Activated B cell treated with CpG ODN at 0.5 μM for 24 hours (primary cell): ENCODE measurements at regions not wholly inside any gene's neighbourhood (a gene's known extent, or its start where the extent isn't known, plus 50 kb on each side); places are given as distances from the start of the nearest gene placed in this dataset.

Source experiments
- ATAC-seq: fragments of 200-7000 bp; cut with Tn5 transposase; one replicate; pipeline ENCODE4 v1.10.0; 2021; ENCODE audit warnings: low read depth, mild to moderate bottlenecking, moderate library complexity
- CTCF ChIA-PET: fragments of 350-600 bp; sonication (Branson Sonifier 250); formaldehyde crosslinking; loops from one replicate; lab custom pipeline; 2021; ENCODE audit warnings: antibody characterized with exemption; lab: Charles Lee
- POLR2A ChIA-PET: fragments of 350-600 bp; sonication (Branson Sonifier 250); formaldehyde crosslinking; loops from one replicate; lab custom pipeline; 2021; ENCODE audit warnings: antibody characterized with exemption; lab: Charles Lee
- DNase-seq: peaks from one replicate; pipeline ENCODE4 v3.0.0; 2022
- H3K27ac Mint-ChIP-seq: one replicate; pipeline ENCODE4 v1.8.0; 2020; ENCODE audit warnings: mixed read lengths
- H3K27me3 Mint-ChIP-seq: one replicate; pipeline ENCODE4 v1.8.0; 2021; ENCODE audit warnings: mixed read lengths
- H3K36me3 Mint-ChIP-seq: one replicate; pipeline ENCODE4 v1.8.0; 2021; ENCODE audit warnings: low read depth, mixed read lengths
- H3K4me1 Mint-ChIP-seq: one replicate; pipeline ENCODE4 v1.8.0; 2021; ENCODE audit warnings: mixed read lengths
- H3K4me3 Mint-ChIP-seq: one replicate; pipeline ENCODE4 v1.8.0; 2020; ENCODE audit warnings: mild to moderate bottlenecking, mixed read lengths
- H3K9me3 Mint-ChIP-seq: one replicate; pipeline ENCODE4 v1.8.0; 2020; ENCODE audit warnings: mixed read lengths
- CTCF ChIP-seq: fragments of 200-600 bp; IDR thresholded peaks from one replicate; pipeline ENCODE4 v1.8.0; 2022; ENCODE audit warnings: antibody characterized with exemption, mild to moderate bottlenecking
- intact Hi-C: fragments of 100-400 bp; cut with micrococcal nuclease; formaldehyde crosslinking; loops from one replicate; pipeline ENCODE4 v1.15.1; 2024

DNA sequence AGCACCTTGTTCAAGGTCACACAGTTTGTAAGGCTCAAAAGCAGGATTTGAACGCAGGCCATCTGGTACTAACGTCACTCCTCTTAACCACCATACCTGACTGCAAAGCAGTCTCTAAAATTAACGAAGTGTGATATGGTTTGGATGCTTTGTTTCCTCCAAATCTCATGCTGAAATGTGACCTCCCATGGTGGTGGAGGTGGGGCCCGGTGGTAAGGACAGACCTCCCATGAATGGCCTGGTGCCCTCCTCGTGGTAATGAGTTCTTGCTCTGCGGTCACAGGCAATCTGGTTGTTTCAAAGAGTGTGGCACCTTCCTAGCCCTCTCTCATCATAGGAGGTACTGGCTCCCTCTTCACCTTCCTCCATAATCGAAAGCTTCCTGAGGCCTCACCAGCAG is 102.2 kb upstream of the BCL2L14 start:
- Mint-ChIP-seq H3K4me3 (no peak overlapping the region), H3K4me1 (no peaks in the 10 kb centered on the region), H3K27ac (no peak overlapping the region), H3K36me3 (no peaks in the 10 kb centered on the region), H3K27me3 (no peaks in the 10 kb centered on the region), H3K9me3 (no peaks in the 10 kb centered on the region)
- no peak for TF ChIP-seq CTCF
- POLR2A ChIA-PET, result no interaction called here
- no peak for DNase-seq
- CTCF ChIA-PET, result no interaction called here
- intact Hi-C loops, result no loop called here
- no peak for ATAC-seq

DNA sequence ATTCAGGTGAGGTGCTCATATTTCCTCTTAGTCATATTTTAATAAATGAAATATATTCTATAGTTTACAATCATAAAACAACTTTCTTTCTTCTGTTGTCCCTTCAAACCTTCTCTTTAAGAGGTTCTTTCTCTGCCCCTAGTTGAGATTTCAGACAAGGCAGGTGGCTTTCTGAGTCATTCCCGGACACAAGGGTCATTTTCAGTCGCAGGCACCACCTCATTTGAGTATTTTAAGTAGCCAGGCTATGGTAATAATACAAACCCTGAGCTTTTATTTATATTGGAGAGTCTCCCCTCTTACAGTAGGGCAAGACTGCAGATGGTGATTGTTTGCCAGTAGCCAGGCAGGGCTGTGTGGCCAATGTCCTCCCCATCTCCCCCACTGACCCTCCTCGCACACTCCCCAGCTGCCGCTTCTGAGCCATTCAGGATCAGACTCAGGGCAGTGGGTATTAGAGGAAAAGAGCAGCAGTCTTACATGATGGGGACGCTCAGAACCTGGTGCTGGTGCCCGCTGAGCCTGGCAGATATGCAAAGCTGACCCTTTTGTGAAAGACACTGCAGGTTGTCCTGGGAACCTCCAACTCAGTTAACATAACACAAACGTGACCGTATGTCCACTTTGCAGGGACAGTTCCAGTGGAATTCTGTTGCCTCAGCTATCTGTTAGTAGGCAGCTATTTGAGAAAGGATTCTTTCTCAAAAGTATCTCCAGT is 101.1 kb upstream of the BCL2L14 start:
- H3K4me3 Mint-ChIP-seq, result no peak overlapping the region
- no peak for DNase-seq
- POLR2A ChIA-PET, result no interaction called here
- no peak overlapping the region for H3K27ac Mint-ChIP-seq
- no peak for TF ChIP-seq CTCF
- H3K4me1 Mint-ChIP-seq, result no peaks in the 10 kb centered on the region
- intact Hi-C loops, result no loop called here
- no peaks in the 10 kb centered on the region for H3K9me3 Mint-ChIP-seq
- CTCF ChIA-PET, result no interaction called here
- H3K27me3 Mint-ChIP-seq, result no peaks in the 10 kb centered on the region
- H3K36me3 Mint-ChIP-seq, result no peaks in the 10 kb centered on the region
- ATAC-seq, result no peak

DNA sequence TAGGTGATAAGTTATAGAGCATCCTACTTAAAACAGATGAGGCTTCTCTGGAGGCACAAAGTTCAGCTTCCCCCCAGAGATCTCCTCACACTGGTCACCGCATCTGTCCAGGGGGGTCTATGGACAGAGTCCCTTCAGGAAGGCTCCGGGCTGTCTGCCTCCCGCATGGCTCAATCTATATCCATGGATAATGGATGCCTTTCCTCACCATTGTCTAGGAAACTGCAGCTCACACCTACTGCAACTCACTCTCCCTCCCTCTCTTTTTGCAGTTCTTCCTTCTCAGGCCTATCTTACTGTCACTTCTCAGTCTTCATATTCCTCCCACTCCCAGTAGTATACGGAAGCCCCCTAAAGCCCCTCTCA is 100.6 kb upstream of the BCL2L14 start:
- no peak for TF ChIP-seq CTCF
- Mint-ChIP-seq H3K27me3 (no peaks in the 10 kb centered on the region), H3K9me3 (no peaks in the 10 kb centered on the region), H3K36me3 (no peaks in the 10 kb centered on the region), H3K4me3 (no peak overlapping the region), H3K4me1 (no peaks in the 10 kb centered on the region), H3K27ac (no peak overlapping the region)
- ChIA-PET CTCF (no interaction called here), POLR2A (no interaction called here)
- ATAC-seq (no peak), DNase-seq (no peak)
- intact Hi-C loops, result no loop called here

DNA sequence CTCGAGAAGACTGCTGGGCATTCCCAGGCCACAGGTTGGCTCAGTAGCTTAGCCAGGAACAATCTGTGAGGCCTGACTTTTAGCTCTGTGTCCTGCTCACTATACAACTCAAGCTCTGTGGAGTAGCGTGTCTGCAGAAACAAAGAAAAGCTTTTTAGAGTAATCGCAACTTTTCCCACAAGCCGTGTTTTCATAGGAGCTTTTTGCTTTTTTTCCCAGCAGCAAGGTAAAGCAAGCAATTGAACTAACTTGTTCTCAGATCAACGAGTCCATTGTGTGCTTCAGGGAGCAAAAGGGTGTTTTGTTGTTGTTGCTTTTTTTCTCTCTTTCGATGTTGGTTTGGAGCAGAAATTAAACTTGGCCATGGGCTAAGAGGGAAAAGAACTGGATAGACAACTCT is 97.3 kb upstream of the BCL2L14 start:
- intact Hi-C loops, result no loop called here
- H3K27ac Mint-ChIP-seq, result no peak overlapping the region
- H3K36me3 Mint-ChIP-seq, result no peaks in the 10 kb centered on the region
- no peak overlapping the region for H3K4me3 Mint-ChIP-seq
- H3K9me3 Mint-ChIP-seq, result no peaks in the 10 kb centered on the region
- POLR2A ChIA-PET, result no interaction called here
- CTCF ChIA-PET, result no interaction called here
- TF ChIP-seq CTCF, result no peak
- no peak for DNase-seq
- no peaks in the 10 kb centered on the region for H3K4me1 Mint-ChIP-seq
- ATAC-seq, result no peak
- H3K27me3 Mint-ChIP-seq, result no peaks in the 10 kb centered on the region

- no peak for TF ChIP-seq CTCF
- CTCF ChIA-PET, result no interaction called here
- no peak for ATAC-seq
- peaks cover 9% of the 10 kb centered on the region for H3K4me1 Mint-ChIP-seq
- intact Hi-C loops, result no loop called here
- no peaks in the 10 kb centered on the region for H3K9me3 Mint-ChIP-seq
- POLR2A ChIA-PET, result no interaction called here
- no peak overlapping the region for H3K27ac Mint-ChIP-seq
- no peak for DNase-seq
- no peak overlapping the region for H3K4me3 Mint-ChIP-seq
- H3K36me3 Mint-ChIP-seq, result no peaks in the 10 kb centered on the region
- no peaks in the 10 kb centered on the region for H3K27me3 Mint-ChIP-seq
Measured at GRCh38 chr12:11976005-11976404, 94.7 kb upstream of the BCL2L14 start.
